ENCODE measurements at regions not wholly inside any gene's neighbourhood (a gene's known extent, or its start where the extent isn't known, plus 50 kb on each side); places are given as distances from the start of the nearest gene placed in this dataset.

- TF ChIP-seq, protein P1, sequence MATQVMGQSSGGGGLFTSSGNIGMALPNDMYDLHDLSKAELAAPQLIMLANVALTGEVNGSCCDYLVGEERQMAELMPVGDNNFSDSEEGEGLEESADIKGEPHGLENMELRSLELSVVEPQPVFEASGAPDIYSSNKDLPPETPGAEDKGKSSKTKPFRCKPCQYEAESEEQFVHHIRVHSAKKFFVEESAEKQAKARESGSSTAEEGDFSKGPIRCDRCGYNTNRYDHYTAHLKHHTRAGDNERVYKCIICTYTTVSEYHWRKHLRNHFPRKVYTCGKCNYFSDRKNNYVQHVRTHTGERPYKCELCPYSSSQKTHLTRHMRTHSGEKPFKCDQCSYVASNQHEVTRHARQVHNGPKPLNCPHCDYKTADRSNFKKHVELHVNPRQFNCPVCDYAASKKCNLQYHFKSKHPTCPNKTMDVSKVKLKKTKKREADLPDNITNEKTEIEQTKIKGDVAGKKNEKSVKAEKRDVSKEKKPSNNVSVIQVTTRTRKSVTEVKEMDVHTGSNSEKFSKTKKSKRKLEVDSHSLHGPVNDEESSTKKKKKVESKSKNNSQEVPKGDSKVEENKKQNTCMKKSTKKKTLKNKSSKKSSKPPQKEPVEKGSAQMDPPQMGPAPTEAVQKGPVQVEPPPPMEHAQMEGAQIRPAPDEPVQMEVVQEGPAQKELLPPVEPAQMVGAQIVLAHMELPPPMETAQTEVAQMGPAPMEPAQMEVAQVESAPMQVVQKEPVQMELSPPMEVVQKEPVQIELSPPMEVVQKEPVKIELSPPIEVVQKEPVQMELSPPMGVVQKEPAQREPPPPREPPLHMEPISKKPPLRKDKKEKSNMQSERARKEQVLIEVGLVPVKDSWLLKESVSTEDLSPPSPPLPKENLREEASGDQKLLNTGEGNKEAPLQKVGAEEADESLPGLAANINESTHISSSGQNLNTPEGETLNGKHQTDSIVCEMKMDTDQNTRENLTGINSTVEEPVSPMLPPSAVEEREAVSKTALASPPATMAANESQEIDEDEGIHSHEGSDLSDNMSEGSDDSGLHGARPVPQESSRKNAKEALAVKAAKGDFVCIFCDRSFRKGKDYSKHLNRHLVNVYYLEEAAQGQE (IDR thresholded peaks at IDR 0.05; ENCODE audit: unreplicated experiment), result no peak
- TF ChIP-seq, protein P2, sequence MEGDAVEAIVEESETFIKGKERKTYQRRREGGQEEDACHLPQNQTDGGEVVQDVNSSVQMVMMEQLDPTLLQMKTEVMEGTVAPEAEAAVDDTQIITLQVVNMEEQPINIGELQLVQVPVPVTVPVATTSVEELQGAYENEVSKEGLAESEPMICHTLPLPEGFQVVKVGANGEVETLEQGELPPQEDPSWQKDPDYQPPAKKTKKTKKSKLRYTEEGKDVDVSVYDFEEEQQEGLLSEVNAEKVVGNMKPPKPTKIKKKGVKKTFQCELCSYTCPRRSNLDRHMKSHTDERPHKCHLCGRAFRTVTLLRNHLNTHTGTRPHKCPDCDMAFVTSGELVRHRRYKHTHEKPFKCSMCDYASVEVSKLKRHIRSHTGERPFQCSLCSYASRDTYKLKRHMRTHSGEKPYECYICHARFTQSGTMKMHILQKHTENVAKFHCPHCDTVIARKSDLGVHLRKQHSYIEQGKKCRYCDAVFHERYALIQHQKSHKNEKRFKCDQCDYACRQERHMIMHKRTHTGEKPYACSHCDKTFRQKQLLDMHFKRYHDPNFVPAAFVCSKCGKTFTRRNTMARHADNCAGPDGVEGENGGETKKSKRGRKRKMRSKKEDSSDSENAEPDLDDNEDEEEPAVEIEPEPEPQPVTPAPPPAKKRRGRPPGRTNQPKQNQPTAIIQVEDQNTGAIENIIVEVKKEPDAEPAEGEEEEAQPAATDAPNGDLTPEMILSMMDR (conservative IDR thresholded peaks at IDR 0.05; ENCODE audit: low read depth in 2 of 2), result no peak
- TF ChIP-seq EZH2 (IDR thresholded peaks at IDR 0.05; ENCODE audit: low read depth, unreplicated experiment), result no peak
- TF ChIP-seq JUNB (IDR thresholded peaks at IDR 0.05; ENCODE audit: unreplicated experiment), result no peak
- no peak for TF ChIP-seq POLR2AphosphoS5 (IDR thresholded peaks at IDR 0.05; ENCODE audit: low read depth)
- no peak for TF ChIP-seq ZNF331 (CRISPR knock-in tag; IDR thresholded peaks at IDR 0.05; ENCODE audit: low read depth)
These were observed 456.4 kb downstream of the GADD45G start for GRCh38 chr9:90061187-90061586.

Measured in GM23338 (cell line).